ENCODE measurements at regions not wholly inside any gene's neighbourhood (a gene's known extent, or its start where the extent isn't known, plus 50 kb on each side); places are given as distances from the start of the nearest gene placed in this dataset.

- no peaks in the 10 kb centered on the region for H3K36me3 ChIP-seq
- peak overlapping the region; percentile 37 for H3K4me3 ChIP-seq
- H3K9me3 ChIP-seq (replicated peaks): 0 out of 2 replicates have a peak, but pooled peaks cover 4% of the 10 kb centered on the region
- H3K27ac ChIP-seq: no peak overlapping the region
- H3K27me3 ChIP-seq: no peaks in the 10 kb centered on the region
- no peaks in the 10 kb centered on the region for H3K4me1 ChIP-seq
- peak; percentile 65 to 79 for DNase-seq
Observed at GRCh38 chr15:25933456-25934158, 70.5 kb upstream of the ATP10A start.

DNA sequence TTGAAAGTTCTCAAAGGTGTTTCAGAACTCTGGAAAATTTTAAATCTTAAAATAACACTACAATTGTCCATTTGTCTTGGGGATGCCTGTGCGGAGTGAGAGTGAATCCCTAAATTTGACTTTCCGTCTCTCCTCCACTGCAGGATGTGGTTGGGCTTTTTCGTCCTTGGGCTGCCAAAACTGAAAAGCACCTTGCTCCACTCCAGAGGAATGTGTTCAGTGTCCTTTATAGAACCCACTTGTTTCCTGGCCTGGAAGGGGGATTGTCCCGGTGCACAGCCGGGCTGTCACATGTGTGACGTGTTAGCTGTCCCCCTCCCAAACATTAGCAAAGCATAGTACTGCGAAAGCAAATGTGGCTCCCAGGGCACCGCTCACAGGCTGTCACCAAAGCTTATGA, 69.6 kb upstream of the ATP10A start:
- Histone ChIP-seq H3K27ac (no peak overlapping the region), H3K9me3 (replicated peaks) (0 out of 2 replicates have a peak, but pooled peaks cover 4% of the 10 kb centered on the region), H3K4me3 (no peak overlapping the region), H3K4me1 (no peaks in the 10 kb centered on the region), H3K36me3 (no peaks in the 10 kb centered on the region), H3K27me3 (no peaks in the 10 kb centered on the region)
- no peak for DNase-seq

DNA sequence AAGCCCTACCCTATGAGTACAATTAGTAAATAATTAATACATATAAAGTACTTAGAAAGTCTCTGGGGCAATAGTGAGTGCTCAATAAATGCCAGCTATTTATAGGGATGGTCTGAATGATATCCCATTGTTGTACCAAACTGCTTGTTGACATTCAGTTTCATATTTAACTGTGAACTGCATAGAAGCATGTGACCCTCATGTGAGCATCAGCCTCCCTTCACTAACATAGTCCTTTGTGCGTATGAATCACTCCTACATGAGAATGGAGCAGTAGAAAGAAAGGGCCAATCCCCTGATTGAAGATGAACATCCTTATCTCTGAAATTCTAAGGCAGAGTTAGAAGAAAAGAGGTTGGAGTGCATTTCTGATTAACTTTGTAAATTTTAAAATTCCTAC, 68.7 kb upstream of the ATP10A start:
- Histone ChIP-seq H3K4me3 (no peak overlapping the region), H3K27me3 (no peaks in the 10 kb centered on the region), H3K36me3 (no peaks in the 10 kb centered on the region), H3K4me1 (no peaks in the 10 kb centered on the region), H3K9me3 (replicated peaks) (0 out of 2 replicates have a peak, but pooled peaks cover 4% of the 10 kb centered on the region), H3K27ac (no peak overlapping the region)
- no peak for DNase-seq

GRCh38 chr15:25930931-25931330, 67.8 kb upstream of the ATP10A start:
- H3K4me3 ChIP-seq: no peak overlapping the region
- H3K36me3 ChIP-seq: no peaks in the 10 kb centered on the region
- H3K9me3 ChIP-seq (replicated peaks): 0 out of 2 replicates have a peak, but pooled peaks cover 4% of the 10 kb centered on the region

More at GRCh38 chr15:25930931-25931330, 67.8 kb upstream of the ATP10A start:
- DNase-seq: no peak
- no peak overlapping the region for H3K27ac ChIP-seq
- no peaks in the 10 kb centered on the region for H3K27me3 ChIP-seq
- H3K4me1 ChIP-seq: no peaks in the 10 kb centered on the region
